ENCODE measurements at regions not wholly inside any gene's neighbourhood (a gene's known extent, or its start where the extent isn't known, plus 50 kb on each side); places are given as distances from the start of the nearest gene placed in this dataset.

- Histone ChIP-seq H3K27me3 (ENCODE audit: insufficient read depth, low read length, poor library complexity, severe bottlenecking) (no peaks in the 10 kb centered on the region), H3K36me3 (ENCODE audit: insufficient read depth, low read length) (no peaks in the 10 kb centered on the region), H3K9me3 (ENCODE audit: insufficient read depth, low read depth, low read length) (no peaks in the 10 kb centered on the region), H3F3A (ENCODE audit: low read depth) (no peaks in the 10 kb centered on the region), H3K4me2 (ENCODE audit: low read depth, low read length, poor library complexity, severe bottlenecking) (no peak overlapping the region), H4K20me1 (ENCODE audit: insufficient read depth, low read length, poor library complexity, severe bottlenecking) (no peaks in the 10 kb centered on the region), H2AFZ (ENCODE audit: low read length) (no peak overlapping the region), H3K4me3 (ENCODE audit: low read length, poor library complexity, severe bottlenecking) (no peak overlapping the region), H3K4me1 (ENCODE audit: insufficient read depth, low read length, poor library complexity, severe bottlenecking) (peaks cover 12% of the 10 kb centered on the region), H3K9ac (ENCODE audit: low read depth, low read length, poor library complexity, severe bottlenecking) (no peak overlapping the region), H3K79me2 (ENCODE audit: insufficient read depth, low read length) (no peaks in the 10 kb centered on the region), H3K9me2 (replicated peaks; ENCODE audit: low read depth, low read length) (no peaks in the 10 kb centered on the region)
- no peak for TF ChIP-seq CTCF (conservative IDR thresholded peaks at IDR 0.05; ENCODE audit: low read length)
- TF ChIP-seq EZH2phosphoT487 (IDR thresholded peaks at IDR 0.05; ENCODE audit: borderline replicate concordance): no peak
Observed at GRCh38 chr12:94078736-94079509, 69.5 kb upstream of the PLXNC1 start.

GRCh38 chr12:94079566-94080340, 68.6 kb upstream of the PLXNC1 start:
- no peaks in the 10 kb centered on the region for H3K79me2 ChIP-seq (ENCODE audit: insufficient read depth, low read length)
- H4K20me1 ChIP-seq (ENCODE audit: insufficient read depth, low read length, poor library complexity, severe bottlenecking): no peaks in the 10 kb centered on the region
- no peak overlapping the region for H3K4me3 ChIP-seq (ENCODE audit: low read length, poor library complexity, severe bottlenecking)
- no peaks in the 10 kb centered on the region for H3F3A ChIP-seq (ENCODE audit: low read depth)
- no peak overlapping the region for H3K9ac ChIP-seq (ENCODE audit: low read depth, low read length, poor library complexity, severe bottlenecking)
- no peaks in the 10 kb centered on the region for H3K9me2 ChIP-seq (replicated peaks; ENCODE audit: low read depth, low read length)
- no peak overlapping the region; the same call in 1 of the 2 replicates for H2AFZ ChIP-seq (ENCODE audit: low read length)
- H3K9me3 ChIP-seq (ENCODE audit: insufficient read depth, low read depth, low read length): no peaks in the 10 kb centered on the region
- H3K4me2 ChIP-seq (ENCODE audit: low read depth, low read length, poor library complexity, severe bottlenecking): no peak overlapping the region
- H3K27me3 ChIP-seq (ENCODE audit: insufficient read depth, low read length, poor library complexity, severe bottlenecking): no peaks in the 10 kb centered on the region
- no peak for TF ChIP-seq CTCF (conservative IDR thresholded peaks at IDR 0.05; ENCODE audit: low read length)
- TF ChIP-seq EZH2phosphoT487 (IDR thresholded peaks at IDR 0.05; ENCODE audit: borderline replicate concordance): no peak
- H3K4me1 ChIP-seq (ENCODE audit: insufficient read depth, low read length, poor library complexity, severe bottlenecking): peaks cover 12% of the 10 kb centered on the region
- H3K36me3 ChIP-seq (ENCODE audit: insufficient read depth, low read length): no peaks in the 10 kb centered on the region

- H3K79me2 ChIP-seq (ENCODE audit: insufficient read depth, low read length): no peaks in the 10 kb centered on the region
- no peak overlapping the region for H3K4me2 ChIP-seq (ENCODE audit: low read depth, low read length, poor library complexity, severe bottlenecking)
- H2AFZ ChIP-seq (ENCODE audit: low read length): no peak overlapping the region; the same call in 1 of the 2 replicates
- H3K4me1 ChIP-seq (ENCODE audit: insufficient read depth, low read length, poor library complexity, severe bottlenecking): peaks cover 12% of the 10 kb centered on the region
- no peak overlapping the region for H3K4me3 ChIP-seq (ENCODE audit: low read length, poor library complexity, severe bottlenecking)
- H3K9me3 ChIP-seq (ENCODE audit: insufficient read depth, low read depth, low read length): no peaks in the 10 kb centered on the region
- TF ChIP-seq EZH2phosphoT487 (IDR thresholded peaks at IDR 0.05; ENCODE audit: borderline replicate concordance) (no peak), CTCF (conservative IDR thresholded peaks at IDR 0.05; ENCODE audit: low read length) (no peak)
- no peaks in the 10 kb centered on the region for H3F3A ChIP-seq (ENCODE audit: low read depth)
- H4K20me1 ChIP-seq (ENCODE audit: insufficient read depth, low read length, poor library complexity, severe bottlenecking): no peaks in the 10 kb centered on the region
- H3K27me3 ChIP-seq (ENCODE audit: insufficient read depth, low read length, poor library complexity, severe bottlenecking): no peaks in the 10 kb centered on the region
- no peaks in the 10 kb centered on the region for H3K36me3 ChIP-seq (ENCODE audit: insufficient read depth, low read length)
- no peaks in the 10 kb centered on the region for H3K9me2 ChIP-seq (replicated peaks; ENCODE audit: low read depth, low read length)
- no peak overlapping the region for H3K9ac ChIP-seq (ENCODE audit: low read depth, low read length, poor library complexity, severe bottlenecking)
Observed at GRCh38 chr12:94080341-94081009, 67.9 kb upstream of the PLXNC1 start.

All from Loucy (cell line).